ENCODE measurements at regions not wholly inside any gene's neighbourhood (a gene's known extent, or its start where the extent isn't known, plus 50 kb on each side); places are given as distances from the start of the nearest gene placed in this dataset.
A peak's percentile ranks its signal among the peaks of the same experiment; 100 is the strongest.
"Not testable (repeated sequence)": the region's sequence is repeated elsewhere in the genome, so short reads cannot be mapped to it uniquely, and the experiment has no call there.

- no peak for TF ChIP-seq TAF1 (IDR thresholded peaks at IDR 0.05; ENCODE audit: low read depth, low read length)
- no peak for TF ChIP-seq PAX5 (IDR thresholded peaks at IDR 0.05; ENCODE audit: insufficient read depth, low read length, severe bottlenecking)
- no peak for TF ChIP-seq SPI1 (IDR thresholded peaks at IDR 0.05; ENCODE audit: low read depth, low read length)
- no peak for TF ChIP-seq POLR2AphosphoS5 (IDR thresholded peaks at IDR 0.05; ENCODE audit: low read depth, low read length)
- no peak for TF ChIP-seq POLR2A (IDR thresholded peaks at IDR 0.05; ENCODE audit: low read depth, low read length)
- no peak for TF ChIP-seq POU2F2 (IDR thresholded peaks at IDR 0.05; ENCODE audit: low read depth, low read length)
- FAIRE-seq: no peak
Measured at GRCh38 chr5:20985754-20986153, 997.8 kb upstream of the CDH18 start.

DNA sequence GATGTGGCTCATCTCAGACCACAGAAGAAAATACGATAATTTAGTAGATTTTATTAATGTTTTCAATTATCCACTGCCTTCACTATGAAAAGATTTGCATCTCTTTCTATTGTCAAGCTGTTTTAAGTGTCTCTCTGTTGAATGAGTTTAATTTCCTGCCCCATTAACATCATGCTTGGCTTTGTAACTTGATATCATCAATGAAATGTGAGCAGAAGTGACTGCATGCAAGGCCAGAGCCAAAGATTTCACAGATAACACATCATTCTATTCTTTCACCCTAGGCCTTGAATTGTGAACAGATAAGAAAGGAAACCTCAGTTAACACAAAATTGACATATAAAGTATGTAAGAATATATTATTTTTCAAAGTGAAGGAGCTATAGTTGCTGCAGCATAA is 986.4 kb upstream of the CDH18 start:
- TF ChIP-seq TAF1 (IDR thresholded peaks at IDR 0.05; ENCODE audit: low read depth, low read length) (no peak), PAX5 (IDR thresholded peaks at IDR 0.05; ENCODE audit: insufficient read depth, low read length, severe bottlenecking) (no peak), POU2F2 (IDR thresholded peaks at IDR 0.05; ENCODE audit: low read depth, low read length) (no peak), POLR2AphosphoS5 (IDR thresholded peaks at IDR 0.05; ENCODE audit: low read depth, low read length) (no peak), SPI1 (IDR thresholded peaks at IDR 0.05; ENCODE audit: low read depth, low read length) (no peak), POLR2A (IDR thresholded peaks at IDR 0.05; ENCODE audit: low read depth, low read length) (no peak)
- FAIRE-seq (no peak), DNase-seq (ENCODE audit: insufficient read length, low spot score) (no peak)

More at GRCh38 chr5:20985754-20986153, 997.8 kb upstream of the CDH18 start:
- no peak for DNase-seq (ENCODE audit: insufficient read length, low spot score)

GRCh38 chr5:20972419-20972925 is 984.5 kb upstream of the CDH18 start:
- no peak for DNase-seq (ENCODE audit: insufficient read length, low spot score)
- no peak for TF ChIP-seq POLR2AphosphoS5 (IDR thresholded peaks at IDR 0.05; ENCODE audit: low read depth, low read length)
- FAIRE-seq: no peak

DNA sequence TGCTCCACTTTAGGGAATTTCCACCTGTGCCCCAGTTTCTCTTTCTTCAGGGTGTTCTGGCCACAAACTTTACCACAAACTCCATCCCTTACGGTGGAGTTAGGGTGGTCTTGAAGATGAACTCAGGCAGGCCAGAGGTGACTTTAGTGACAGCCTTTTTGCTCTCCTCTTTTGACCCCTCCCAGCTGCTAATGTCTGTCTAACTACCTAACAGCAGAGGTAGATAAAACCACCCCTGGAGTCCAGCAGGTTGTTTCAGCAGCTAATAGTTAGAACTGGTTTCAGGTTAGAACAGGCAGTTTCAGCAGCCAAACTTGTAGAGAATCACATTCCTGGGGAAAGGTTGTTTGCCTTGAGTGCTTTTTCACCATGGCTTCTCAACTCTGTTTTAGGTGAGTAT is 971.3 kb upstream of the CDH18 start:
- no peak for DNase-seq (ENCODE audit: insufficient read length, low spot score)
- no peak for FAIRE-seq
- TF ChIP-seq SPI1 (IDR thresholded peaks at IDR 0.05; ENCODE audit: low read depth, low read length) (no peak), PAX5 (IDR thresholded peaks at IDR 0.05; ENCODE audit: insufficient read depth, low read length, severe bottlenecking) (no peak), POLR2AphosphoS5 (IDR thresholded peaks at IDR 0.05; ENCODE audit: low read depth, low read length) (no peak), POLR2A (IDR thresholded peaks at IDR 0.05; ENCODE audit: low read depth, low read length) (no peak), TAF1 (IDR thresholded peaks at IDR 0.05; ENCODE audit: low read depth, low read length) (no peak), POU2F2 (IDR thresholded peaks at IDR 0.05; ENCODE audit: low read depth, low read length) (no peak)

- TF ChIP-seq TAF1 (IDR thresholded peaks at IDR 0.05; ENCODE audit: low read depth, low read length): no peak
- no peak for TF ChIP-seq SPI1 (IDR thresholded peaks at IDR 0.05; ENCODE audit: low read depth, low read length)
- TF ChIP-seq POLR2A (IDR thresholded peaks at IDR 0.05; ENCODE audit: low read depth, low read length): no peak
- TF ChIP-seq POLR2AphosphoS5 (IDR thresholded peaks at IDR 0.05; ENCODE audit: low read depth, low read length): no peak
- no peak for TF ChIP-seq PAX5 (IDR thresholded peaks at IDR 0.05; ENCODE audit: insufficient read depth, low read length, severe bottlenecking)
- TF ChIP-seq POU2F2 (IDR thresholded peaks at IDR 0.05; ENCODE audit: low read depth, low read length): no peak
- no peak for FAIRE-seq
- DNase-seq (ENCODE audit: insufficient read length, low spot score): no peak
Measured at GRCh38 chr5:20958641-20959040, 970.6 kb upstream of the CDH18 start.

- FAIRE-seq: no peak
Measured at GRCh38 chr5:20956134-20956533, 968.1 kb upstream of the CDH18 start.

GRCh38 chr5:20949636-20950035 is 961.6 kb upstream of the CDH18 start:
- DNase-seq (ENCODE audit: insufficient read length, low spot score): no peak
- TF ChIP-seq PAX5 (IDR thresholded peaks at IDR 0.05; ENCODE audit: insufficient read depth, low read length, severe bottlenecking): no peak
- no peak for FAIRE-seq

More at GRCh38 chr5:20956134-20956533, 968.1 kb upstream of the CDH18 start:
- TF ChIP-seq POLR2A (IDR thresholded peaks at IDR 0.05; ENCODE audit: low read depth, low read length) (no peak), POU2F2 (IDR thresholded peaks at IDR 0.05; ENCODE audit: low read depth, low read length) (no peak), PAX5 (IDR thresholded peaks at IDR 0.05; ENCODE audit: insufficient read depth, low read length, severe bottlenecking) (no peak), TAF1 (IDR thresholded peaks at IDR 0.05; ENCODE audit: low read depth, low read length) (no peak), POLR2AphosphoS5 (IDR thresholded peaks at IDR 0.05; ENCODE audit: low read depth, low read length) (no peak), SPI1 (IDR thresholded peaks at IDR 0.05; ENCODE audit: low read depth, low read length) (no peak)
- DNase-seq (ENCODE audit: insufficient read length, low spot score): no peak

GRCh38 chr5:20943183-20943971 is 955.4 kb upstream of the CDH18 start:
- DNase-seq (ENCODE audit: insufficient read length, low spot score); FAIRE-seq: not testable (repeated sequence)

- not testable (repeated sequence) for FAIRE-seq
Measured at GRCh38 chr5:20942603-20943002, 954.6 kb upstream of the CDH18 start.

DNA sequence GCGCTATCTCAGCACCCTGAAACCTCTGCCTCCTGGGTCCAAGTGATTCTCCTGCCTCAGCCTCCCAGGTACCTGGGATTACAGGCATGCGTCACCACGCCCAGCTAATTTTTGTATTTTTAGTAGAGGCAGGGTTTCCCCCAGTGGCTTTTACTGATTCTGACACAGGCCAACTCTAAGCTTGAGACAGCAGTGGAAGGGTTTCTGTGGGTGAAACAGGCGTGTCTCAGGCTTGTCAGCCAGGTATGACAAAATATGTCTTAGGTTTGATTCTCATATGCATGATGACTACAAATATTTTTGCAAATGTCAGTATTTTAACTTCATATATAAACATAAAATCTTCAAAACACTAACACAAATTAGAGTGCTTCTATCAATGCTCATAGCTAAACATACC is 952.8 kb upstream of the CDH18 start:
- not testable (repeated sequence) for DNase-seq (ENCODE audit: insufficient read length, low spot score)
- peak; percentile 60 for FAIRE-seq

More at GRCh38 chr5:20942603-20943002, 954.6 kb upstream of the CDH18 start:
- not testable (repeated sequence) for DNase-seq (ENCODE audit: insufficient read length, low spot score)

- FAIRE-seq; DNase-seq (ENCODE audit: insufficient read length, low spot score): not testable (repeated sequence)
Measured at GRCh38 chr5:20890936-20891335, 902.9 kb upstream of the CDH18 start.

GRCh38 chr5:20875726-20876125 is 887.7 kb upstream of the CDH18 start:
- DNase-seq (ENCODE audit: insufficient read length, low spot score); FAIRE-seq: not testable (repeated sequence)

DNA sequence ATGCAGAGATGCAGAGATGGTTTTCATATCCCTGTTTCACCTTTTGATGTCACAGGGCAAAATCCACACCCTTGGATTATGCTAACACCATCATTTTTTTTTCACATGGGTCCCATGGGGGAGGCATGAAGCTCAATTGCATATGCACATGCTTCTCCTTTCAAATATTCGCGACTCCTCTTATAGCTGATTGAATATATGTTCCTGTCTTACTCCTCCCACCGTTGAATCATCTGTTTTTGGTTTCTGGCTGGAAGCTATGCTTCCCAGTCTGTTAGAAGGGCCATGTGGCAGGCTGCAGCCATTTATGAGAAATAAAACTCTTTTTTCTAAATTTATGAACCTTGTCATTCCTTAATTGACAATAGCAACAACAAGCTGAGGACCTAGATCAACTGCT is 877.9 kb upstream of the CDH18 start:
- not testable (repeated sequence) for FAIRE-seq; DNase-seq (ENCODE audit: insufficient read length, low spot score)

Data from GM12891 (cell line).